Forelimb muscle (tissue), 1 donor: ENCODE measurements at regions not wholly inside any gene's neighbourhood (a gene's known extent, or its start where the extent isn't known, plus 50 kb on each side); places are given as distances from the start of the nearest gene placed in this dataset.
A peak's percentile ranks its signal among the peaks of the same experiment; 100 is the strongest.

Experiments used
- DNase-seq: peaks from one replicate; pipeline ENCODE4 v3.0.0-alpha.2; 2013; ENCODE audit warnings: low read depth

DNA sequence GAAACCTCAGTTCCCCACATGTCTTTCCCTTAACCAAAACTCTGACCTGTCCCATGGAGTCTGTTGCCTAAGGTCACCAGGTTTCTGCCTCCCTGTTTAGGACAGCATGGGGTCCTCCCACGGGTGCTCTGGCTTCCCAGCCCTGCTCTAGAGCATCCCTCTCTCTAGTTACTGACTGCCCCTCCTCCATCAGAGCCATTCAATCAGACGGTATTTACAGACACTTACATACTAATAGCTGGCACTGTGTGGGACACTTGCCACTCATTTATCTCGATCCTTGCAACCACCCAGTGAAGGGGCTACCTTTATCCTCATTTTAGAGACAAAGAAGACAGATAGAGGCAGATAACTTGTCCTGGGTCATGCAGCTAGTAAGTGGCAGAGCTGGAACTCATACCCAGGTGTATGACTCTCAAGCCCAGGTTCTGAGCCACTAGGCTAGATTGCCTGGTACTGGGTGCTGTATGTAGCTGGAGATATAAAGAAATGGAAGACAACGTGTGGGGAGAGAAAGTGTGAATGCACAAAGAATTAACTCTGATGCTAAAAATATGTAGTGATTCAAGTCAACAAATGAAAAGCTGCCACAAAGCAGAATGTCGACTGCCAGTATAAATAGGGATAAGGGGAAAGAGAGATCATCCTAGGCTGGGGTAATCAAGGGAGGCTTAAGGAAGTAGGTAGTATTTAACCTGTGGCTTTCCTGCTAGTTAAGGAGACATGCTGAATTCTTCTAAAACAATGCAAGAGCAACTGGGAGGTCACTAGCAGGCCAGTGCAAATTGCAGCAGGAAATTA is 52.5 kb upstream of the PDE8B start:
- no peak for DNase-seq

DNA sequence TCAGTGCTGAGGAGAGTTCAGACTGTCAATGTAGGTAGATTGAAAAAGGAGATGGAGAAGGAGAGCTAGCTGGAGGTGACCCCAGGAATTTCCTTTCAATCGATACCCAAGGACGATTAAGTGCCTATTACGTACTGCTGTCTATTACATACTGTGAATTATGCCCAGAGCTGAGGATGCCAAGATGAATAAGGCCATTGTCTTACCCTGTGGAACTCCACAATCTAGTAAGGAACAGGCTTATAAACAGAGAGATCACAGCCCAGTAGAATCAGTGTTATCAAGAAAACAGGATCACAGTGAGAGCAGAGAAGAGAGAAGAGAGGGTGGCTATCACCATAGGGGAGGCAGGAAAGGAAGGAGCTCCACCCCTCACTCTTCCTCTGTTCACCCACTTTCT is 54.1 kb upstream of the PDE8B start:
- no peak for DNase-seq

DNA sequence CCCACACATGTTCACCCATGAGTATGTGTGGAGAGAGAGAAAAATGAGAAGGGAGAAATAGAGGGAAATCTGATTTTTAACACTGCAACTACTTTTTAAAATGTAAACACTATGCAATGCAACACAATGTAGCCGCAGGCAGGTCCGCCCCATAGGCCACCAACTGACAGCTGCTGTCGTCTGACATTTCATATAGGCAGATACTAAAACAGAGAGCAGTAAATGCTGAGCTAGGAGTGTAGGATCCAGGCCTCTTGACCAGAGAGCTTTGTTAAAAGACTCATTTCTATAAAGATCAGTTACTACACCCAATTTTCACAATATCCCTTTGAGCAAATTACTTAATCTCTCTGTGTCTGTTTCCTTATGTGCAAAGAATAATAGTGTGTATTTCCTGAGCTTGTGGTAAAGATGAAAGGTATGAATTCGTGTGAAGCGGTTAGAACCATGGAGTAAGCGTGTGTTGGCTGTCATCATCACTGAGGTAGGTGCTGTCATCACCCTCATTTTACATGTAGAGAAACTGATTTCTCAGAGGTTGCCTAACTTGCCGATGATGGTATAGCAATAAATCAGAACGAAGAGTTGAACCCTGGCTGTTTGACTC is 55.2 kb upstream of the PDE8B start:
- DNase-seq = no peak

DNA sequence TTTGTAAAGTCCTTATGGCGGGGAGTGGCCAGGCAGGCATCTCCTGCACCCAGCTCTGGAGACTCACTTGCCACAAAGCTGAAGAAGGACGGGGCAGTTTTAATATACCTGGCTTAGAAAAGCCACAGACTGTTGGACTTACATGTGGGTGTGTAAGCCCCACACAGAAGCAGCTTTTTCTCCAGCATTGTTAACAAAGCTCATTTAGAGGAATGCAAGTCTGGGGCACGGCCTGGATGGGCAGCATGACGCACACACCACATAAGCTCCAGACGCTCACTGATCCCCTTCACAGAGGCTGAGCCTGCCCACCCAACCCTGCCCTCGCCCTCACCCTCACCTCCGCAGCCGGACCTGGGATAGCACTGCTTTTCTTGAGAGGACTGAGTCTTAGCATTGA is 58.0 kb upstream of the PDE8B start:
- DNase-seq = no peak

DNA sequence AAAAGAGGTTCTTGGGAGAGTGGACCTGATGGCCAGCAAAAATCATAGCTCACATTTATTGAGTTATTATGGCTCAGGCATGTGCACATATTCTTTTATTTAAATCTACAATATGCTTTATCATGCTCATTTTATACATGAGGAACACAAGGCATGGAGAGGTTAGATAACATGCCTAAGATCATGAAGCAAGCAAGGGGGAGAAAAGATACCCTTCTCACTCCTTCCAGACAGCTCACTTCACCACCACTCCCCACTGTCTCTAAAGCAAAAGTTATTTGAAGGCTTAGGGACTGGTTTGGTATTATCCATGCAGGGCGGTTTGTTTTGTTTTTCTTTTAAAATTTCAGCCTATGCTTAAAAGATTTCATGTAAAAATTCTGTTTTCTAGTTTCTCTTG is 59.0 kb upstream of the PDE8B start:
- DNase-seq = no peak

DNA sequence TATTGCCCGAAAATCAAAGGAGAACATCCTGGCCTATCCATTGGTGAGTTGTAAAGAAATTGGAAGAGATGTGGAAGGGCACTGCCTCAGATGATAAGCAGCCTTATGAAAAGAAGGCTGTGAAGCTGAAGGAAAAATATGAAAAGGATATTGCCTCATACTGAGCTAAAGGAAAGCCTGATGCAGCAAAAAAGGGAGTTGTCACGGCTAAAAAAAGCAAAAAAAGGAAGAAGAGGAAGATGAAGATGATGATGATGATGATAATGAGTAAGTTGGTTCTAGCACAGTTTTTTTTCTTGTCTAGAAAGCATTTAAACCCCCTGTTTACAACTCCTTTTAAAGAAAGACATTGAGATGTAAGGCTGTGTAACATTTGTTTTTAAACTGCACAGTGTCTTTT is 59.8 kb upstream of the ZBED3 start:
- DNase-seq = no peak

DNA sequence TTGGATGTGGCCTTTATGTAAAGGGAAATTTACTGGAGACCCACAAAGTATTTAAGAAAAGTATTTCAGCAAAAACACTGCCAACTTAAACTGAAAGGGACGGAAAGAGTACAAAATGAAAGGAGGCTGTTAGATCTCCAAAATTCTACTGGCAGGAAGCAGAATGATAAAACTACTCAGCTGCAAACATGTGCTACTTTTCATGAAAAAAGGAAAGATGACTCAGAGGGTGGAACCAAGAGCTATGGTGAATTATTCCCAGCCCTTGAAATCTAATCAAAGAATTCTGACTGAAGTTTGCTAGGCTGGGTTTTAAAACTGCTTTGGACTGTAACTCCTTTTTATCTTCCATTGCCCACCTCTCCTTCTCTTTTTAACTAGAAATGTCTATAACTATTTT is 58.6 kb upstream of the ZBED3 start:
- DNase-seq = no peak

DNA sequence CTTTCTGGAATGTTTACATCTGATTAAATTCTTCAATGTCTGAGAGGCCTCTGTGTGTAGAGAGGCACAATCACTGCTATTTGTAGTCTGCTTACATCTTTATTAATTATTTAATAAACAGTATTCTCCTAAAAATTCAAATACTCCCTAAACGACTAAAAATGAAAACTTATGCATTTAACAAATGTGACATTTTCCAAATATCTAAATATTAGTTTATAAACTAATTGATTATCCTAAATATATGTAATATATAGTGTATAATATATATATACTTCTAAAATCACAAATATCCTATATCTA is 57.7 kb upstream of the ZBED3 start:
- no peak for DNase-seq

DNA sequence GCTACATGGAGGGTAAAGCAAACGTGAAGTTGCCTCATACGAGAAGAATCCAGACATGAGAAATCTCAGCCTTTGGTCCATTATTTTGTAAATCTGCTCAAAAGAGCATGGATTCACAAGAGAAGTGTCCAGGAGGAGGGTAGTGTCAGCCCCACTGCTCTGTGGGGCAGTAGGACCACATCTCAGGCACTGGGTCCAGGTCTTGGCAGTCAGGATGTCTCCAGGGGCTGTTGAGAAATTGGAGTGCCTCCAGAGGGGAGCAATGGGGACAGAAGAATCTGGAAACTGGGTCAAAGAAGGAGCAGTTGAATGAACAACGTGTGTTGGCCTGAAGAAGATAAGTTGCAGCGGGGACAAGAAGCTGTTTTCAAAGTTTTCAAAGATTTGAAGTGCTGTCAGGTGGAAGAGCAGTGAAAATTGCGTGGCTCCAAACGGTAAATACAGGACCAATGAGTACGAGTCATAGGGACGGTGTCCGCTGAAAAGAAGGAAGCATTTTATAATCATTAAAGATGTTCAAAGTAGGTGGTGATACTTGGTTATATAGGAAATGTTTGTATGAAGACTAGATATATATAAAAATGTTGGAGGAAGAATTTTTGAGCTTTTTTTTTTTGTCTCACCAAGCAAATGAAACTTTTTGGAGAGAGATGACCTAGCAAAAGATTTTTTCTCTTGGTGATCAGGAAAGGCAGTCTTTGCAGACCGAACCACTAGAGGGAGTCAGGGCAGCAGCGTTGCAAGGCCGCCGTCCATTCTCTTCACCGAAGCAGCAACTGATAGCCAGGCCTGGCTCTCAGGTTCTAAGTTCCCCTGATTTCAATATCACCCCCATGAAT is 57.1 kb upstream of the ZBED3 start:
- peak; percentile 55 for DNase-seq

DNA sequence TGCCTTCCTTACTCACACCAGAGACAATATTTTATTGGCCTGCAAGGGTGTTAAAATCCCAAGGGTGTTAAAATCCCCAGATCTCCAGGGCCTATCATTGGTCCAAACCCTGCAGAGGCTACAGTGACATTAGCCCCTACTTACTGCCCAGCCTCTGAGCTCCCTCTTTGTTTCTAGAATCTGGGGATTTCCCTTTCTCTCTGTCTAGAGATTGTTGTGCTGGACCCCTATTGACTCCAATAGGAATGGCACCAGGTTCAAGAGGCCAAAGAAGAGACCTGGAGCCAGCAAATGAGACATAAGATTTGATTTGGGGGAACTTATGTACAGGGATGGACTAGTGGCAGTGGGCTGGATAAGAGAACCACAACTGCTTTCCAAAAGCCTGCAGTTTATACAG is 53.3 kb upstream of the ZBED3 start:
- DNase-seq = no peak

DNA sequence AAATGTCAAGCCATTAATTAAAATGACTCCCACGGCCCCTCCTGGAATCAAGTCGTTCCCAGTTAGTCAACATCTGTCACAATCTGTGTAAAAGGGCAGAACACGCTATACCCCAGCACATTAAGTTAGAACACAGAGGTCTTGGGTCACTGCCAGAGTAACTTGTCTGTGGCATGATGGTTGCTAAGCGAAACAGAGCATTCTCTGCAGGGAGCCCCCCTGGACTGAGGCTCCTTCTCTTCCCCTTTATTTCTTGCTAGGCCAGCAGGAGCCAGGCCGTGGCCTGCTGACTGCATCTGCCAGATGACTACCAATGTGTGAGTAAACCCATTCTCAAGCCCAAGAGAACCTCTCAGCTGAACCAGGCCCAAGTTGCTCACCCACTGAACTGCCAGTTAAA is 51.9 kb upstream of the ZBED3 start:
- DNase-seq = no peak
